ENCODE measurements at regions not wholly inside any gene's neighbourhood (a gene's known extent, or its start where the extent isn't known, plus 50 kb on each side); places are given as distances from the start of the nearest gene placed in this dataset.

DNA sequence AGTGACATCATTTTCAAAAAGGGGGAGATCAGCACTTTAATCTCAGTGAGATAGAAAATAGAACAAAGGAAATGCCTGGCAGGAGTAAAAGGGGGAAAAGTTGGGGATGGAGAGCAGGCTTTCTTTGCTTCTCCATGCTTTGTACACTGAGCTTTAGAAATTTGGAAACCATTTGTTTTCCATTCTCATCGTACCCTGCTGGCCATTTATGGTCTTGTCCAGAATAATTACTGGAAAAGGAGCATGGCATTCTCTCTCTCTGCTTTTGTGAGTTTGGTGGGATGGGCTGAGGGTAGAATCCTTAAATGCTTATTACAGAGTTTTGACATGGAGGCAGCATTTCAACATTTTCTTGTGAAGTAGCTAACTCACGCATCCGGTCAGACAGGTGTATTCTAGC is 104.4 kb upstream of the FLRT2 start:
- DNase-seq (no peak), FAIRE-seq (no peak)
- H3K4me3 ChIP-seq (ENCODE audit: low read length in 3 of 3), result no peak overlapping the region
- TF ChIP-seq, protein P1, sequence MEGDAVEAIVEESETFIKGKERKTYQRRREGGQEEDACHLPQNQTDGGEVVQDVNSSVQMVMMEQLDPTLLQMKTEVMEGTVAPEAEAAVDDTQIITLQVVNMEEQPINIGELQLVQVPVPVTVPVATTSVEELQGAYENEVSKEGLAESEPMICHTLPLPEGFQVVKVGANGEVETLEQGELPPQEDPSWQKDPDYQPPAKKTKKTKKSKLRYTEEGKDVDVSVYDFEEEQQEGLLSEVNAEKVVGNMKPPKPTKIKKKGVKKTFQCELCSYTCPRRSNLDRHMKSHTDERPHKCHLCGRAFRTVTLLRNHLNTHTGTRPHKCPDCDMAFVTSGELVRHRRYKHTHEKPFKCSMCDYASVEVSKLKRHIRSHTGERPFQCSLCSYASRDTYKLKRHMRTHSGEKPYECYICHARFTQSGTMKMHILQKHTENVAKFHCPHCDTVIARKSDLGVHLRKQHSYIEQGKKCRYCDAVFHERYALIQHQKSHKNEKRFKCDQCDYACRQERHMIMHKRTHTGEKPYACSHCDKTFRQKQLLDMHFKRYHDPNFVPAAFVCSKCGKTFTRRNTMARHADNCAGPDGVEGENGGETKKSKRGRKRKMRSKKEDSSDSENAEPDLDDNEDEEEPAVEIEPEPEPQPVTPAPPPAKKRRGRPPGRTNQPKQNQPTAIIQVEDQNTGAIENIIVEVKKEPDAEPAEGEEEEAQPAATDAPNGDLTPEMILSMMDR (IDR thresholded peaks at IDR 0.05; ENCODE audit: borderline replicate concordance, extremely low read depth, insufficient read depth), result no peak
- no peaks in the 10 kb centered on the region for H3K36me3 ChIP-seq (ENCODE audit: control insufficient read depth in 2 of 3, insufficient read depth in 3 of 3, low read length in 3 of 3)
- no peaks in the 10 kb centered on the region for H3K4me1 ChIP-seq (ENCODE audit: control insufficient read depth in 2 of 3, insufficient read depth in 2 of 3, low read depth in 1 of 3, low read length in 3 of 3)
- no peak overlapping the region for H3K27ac ChIP-seq (ENCODE audit: low read depth in 2 of 2, low read length in 2 of 2)
- no peaks in the 10 kb centered on the region for H3K27me3 ChIP-seq (ENCODE audit: control insufficient read depth, insufficient read depth, low read length)
- intact Hi-C loops (cut with DNase I), result no loop called here
- H3K9ac ChIP-seq (ENCODE audit: low read length in 3 of 3), result no peak overlapping the region
- H3K9me3 ChIP-seq (ENCODE audit: control insufficient read depth in 2 of 3, insufficient read depth in 1 of 3, low read length in 3 of 3), result no peaks in the 10 kb centered on the region

DNA sequence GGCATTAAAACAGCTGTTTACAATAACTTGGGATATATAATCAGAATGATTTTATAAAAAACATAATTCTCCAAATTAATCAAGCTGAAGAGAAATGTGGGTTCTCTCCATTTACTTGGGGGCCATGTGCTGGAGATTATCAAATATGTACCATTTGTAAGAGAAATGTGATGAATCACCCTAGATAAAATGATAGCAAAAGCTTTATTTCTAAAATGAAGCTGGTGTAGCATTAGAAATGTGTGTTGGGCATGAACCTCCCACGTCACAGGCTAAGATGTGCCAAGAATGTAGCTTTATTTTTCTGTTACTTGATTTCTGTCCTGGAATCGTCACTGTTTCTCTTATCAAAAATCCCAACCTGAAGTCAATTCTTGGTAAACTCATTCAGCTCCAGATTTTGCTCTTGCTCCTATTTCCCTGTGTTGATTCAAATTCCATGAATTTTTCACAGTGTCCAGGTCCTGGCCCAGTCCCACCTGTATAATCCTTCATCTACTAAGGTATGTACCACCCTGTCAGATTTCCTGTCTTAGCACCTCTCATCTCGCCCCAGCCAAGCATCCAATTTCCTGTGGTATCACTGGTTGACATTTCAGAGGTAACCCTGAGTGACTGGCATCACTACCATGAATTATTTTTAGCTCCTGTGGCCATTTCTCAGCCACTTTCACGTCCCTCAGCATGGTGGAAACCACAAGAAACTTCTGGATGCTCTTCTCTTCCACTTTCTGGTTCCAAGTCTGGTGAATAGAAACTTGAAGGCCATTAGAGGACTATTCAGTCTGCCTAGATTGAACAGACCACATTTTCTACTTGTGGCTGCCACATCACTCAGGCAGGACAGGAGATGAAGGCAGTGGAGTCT is 103.6 kb upstream of the FLRT2 start:
- no peak overlapping the region for H3K4me3 ChIP-seq (ENCODE audit: low read length in 3 of 3)
- no peak for FAIRE-seq
- intact Hi-C loops (cut with DNase I), result no loop called here
- TF ChIP-seq, protein P1 (IDR thresholded peaks at IDR 0.05; ENCODE audit: borderline replicate concordance, extremely low read depth, insufficient read depth), result no peak
- no peak overlapping the region for H3K9ac ChIP-seq (ENCODE audit: low read length in 3 of 3)
- H3K27ac ChIP-seq (ENCODE audit: low read depth in 2 of 2, low read length in 2 of 2), result no peak overlapping the region
- DNase-seq, result no peak
- no peaks in the 10 kb centered on the region for H3K4me1 ChIP-seq (ENCODE audit: control insufficient read depth in 2 of 3, insufficient read depth in 2 of 3, low read depth in 1 of 3, low read length in 3 of 3)
- H3K36me3 ChIP-seq (ENCODE audit: control insufficient read depth in 2 of 3, insufficient read depth in 3 of 3, low read length in 3 of 3), result no peaks in the 10 kb centered on the region
- no peaks in the 10 kb centered on the region for H3K9me3 ChIP-seq (ENCODE audit: control insufficient read depth in 2 of 3, insufficient read depth in 1 of 3, low read length in 3 of 3)
- H3K27me3 ChIP-seq (ENCODE audit: control insufficient read depth, insufficient read depth, low read length), result no peaks in the 10 kb centered on the region

DNA sequence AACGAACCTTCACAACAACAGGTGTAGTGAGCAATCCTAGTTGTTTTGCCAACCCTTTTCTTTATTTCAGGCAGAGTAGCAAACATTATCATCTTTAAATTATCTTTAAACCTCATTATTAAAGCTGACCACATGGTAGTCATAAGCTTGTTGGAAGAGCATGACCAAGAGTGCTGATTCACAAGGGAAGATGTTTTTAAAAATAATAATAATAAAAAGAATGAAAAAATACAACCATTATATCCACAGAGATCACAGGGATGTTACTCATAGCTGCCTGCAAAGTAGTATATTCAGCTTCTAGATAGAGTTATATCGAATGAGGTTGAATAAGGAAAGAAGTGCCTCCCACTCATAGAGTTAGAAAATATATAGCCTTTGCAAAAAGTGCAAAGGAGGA is 101.0 kb upstream of the FLRT2 start:
- Histone ChIP-seq H3K4me3 (ENCODE audit: low read length in 3 of 3) (no peak overlapping the region), H3K27ac (ENCODE audit: low read depth in 2 of 2, low read length in 2 of 2) (no peak overlapping the region), H3K9me3 (ENCODE audit: control insufficient read depth in 2 of 3, insufficient read depth in 1 of 3, low read length in 3 of 3) (no peaks in the 10 kb centered on the region), H3K36me3 (ENCODE audit: control insufficient read depth in 2 of 3, insufficient read depth in 3 of 3, low read length in 3 of 3) (no peaks in the 10 kb centered on the region), H3K9ac (ENCODE audit: low read length in 3 of 3) (no peak overlapping the region), H3K27me3 (ENCODE audit: control insufficient read depth, insufficient read depth, low read length) (no peaks in the 10 kb centered on the region), H3K4me1 (ENCODE audit: control insufficient read depth in 2 of 3, insufficient read depth in 2 of 3, low read depth in 1 of 3, low read length in 3 of 3) (no peaks in the 10 kb centered on the region)
- FAIRE-seq (no peak), DNase-seq (no peak)
- TF ChIP-seq, protein P1 (IDR thresholded peaks at IDR 0.05; ENCODE audit: borderline replicate concordance, extremely low read depth, insufficient read depth), result no peak
- intact Hi-C loops (cut with DNase I), result no loop called here

Measured in kidney (tissue), 13 donors.